Hepatocyte (in vitro differentiated cells): ENCODE measurements at regions not wholly inside any gene's neighbourhood (a gene's known extent, or its start where the extent isn't known, plus 50 kb on each side); places are given as distances from the start of the nearest gene placed in this dataset.
A peak's percentile ranks its signal among the peaks of the same experiment; 100 is the strongest.

Experiments
- DNase-seq: peaks from one replicate; pipeline ENCODE4 v3.0.0-alpha.2; 2016; ENCODE audit warnings: low spot score
- H2AFZ ChIP-seq: fragments of 200-600 bp; sonication (generic); 2 replicates; pipeline ENCODE4 v1.6.0; 2016; ENCODE audit warnings: antibody characterized with exemption, mild to moderate bottlenecking
- H3K27ac ChIP-seq: fragments of 200-600 bp; sonication (generic); 2 replicates; pipeline ENCODE4 v1.5.1; 2016; ENCODE audit warnings: mild to moderate bottlenecking
- H3K27me3 ChIP-seq: fragments of 200-600 bp; sonication (generic); 2 replicates; pipeline ENCODE4 v1.6.1; 2016
- H3K36me3 ChIP-seq: fragments of 200-600 bp; sonication (generic); replicated peaks from 2 replicates; pipeline ENCODE4 v1.5.1; 2016; ENCODE audit warnings: low read depth; ENCODE audit not compliant: insufficient read depth
- H3K4me1 ChIP-seq: fragments of 200-600 bp; sonication (generic); 2 replicates; pipeline ENCODE4 v1.5.1; 2016; ENCODE audit warnings: mild to moderate bottlenecking, moderate library complexity; ENCODE audit not compliant: insufficient read depth
- H3K4me2 ChIP-seq: fragments of 200-600 bp; sonication (generic); 2 replicates; pipeline ENCODE4 v1.6.0; 2016
- H3K4me3 ChIP-seq: fragments of 200-600 bp; sonication (generic); 2 replicates; pipeline ENCODE4 v1.5.1; 2016; ENCODE audit warnings: mild to moderate bottlenecking
- H3K79me2 ChIP-seq: fragments of 200-600 bp; sonication (generic); 2 replicates; pipeline ENCODE4 v1.6.0; 2017; ENCODE audit warnings: mild to moderate bottlenecking
- H3K9me2 ChIP-seq: fragments of 200-600 bp; sonication (generic); replicated peaks from 2 replicates; pipeline ENCODE4 v1.6.0; 2017; ENCODE audit warnings: mild to moderate bottlenecking; ENCODE audit not compliant: insufficient read depth
- H3K9me3 ChIP-seq: fragments of 200-600 bp; sonication (generic); 2 replicates; pipeline ENCODE4 v1.5.1; 2016; ENCODE audit warnings: low read depth, mild to moderate bottlenecking
- H4K20me1 ChIP-seq: fragments of 200-600 bp; sonication (generic); 2 replicates; pipeline ENCODE4 v1.6.0; 2016; ENCODE audit warnings: mild to moderate bottlenecking; ENCODE audit not compliant: insufficient read depth, poor library complexity, severe bottlenecking
- CTCF ChIP-seq: fragments of 200-600 bp; sonication (generic); IDR thresholded peaks from 2 replicates; pipeline ENCODE4 v1.5.1; 2016; ENCODE audit warnings: antibody characterized with exemption, mild to moderate bottlenecking; ENCODE audit not compliant: poor library complexity
- EZH2 ChIP-seq: fragments of 200-600 bp; sonication (generic); IDR thresholded peaks from 2 replicates; pipeline ENCODE4 v1.6.1; 2016; ENCODE audit warnings: antibody characterized with exemption, mild to moderate bottlenecking, borderline replicate concordance
- EZH2phosphoT487 ChIP-seq: fragments of 200-600 bp; sonication (generic); IDR thresholded peaks from one replicate; pipeline ENCODE4 v1.6.1; 2018; ENCODE audit warnings: antibody characterized with exemption, mild to moderate bottlenecking, low read depth, moderate library complexity; ENCODE audit not compliant: unreplicated experiment, severe bottlenecking
- WGBS: methylation state at CpG from one replicate; pipeline ENCODE4 v1.1.6; 2016; ENCODE audit warnings: low lambda C conversion rate; ENCODE audit errors: missing lambda C conversion rate; 5-methylcytosine and 5-hydroxymethylcytosine counted together

GRCh38 chr15:87732976-87733375, 523.6 kb downstream of the NTRK3 start:
- Histone ChIP-seq H3K4me3 (no peak overlapping the region), H3K79me2 (no peaks in the 10 kb centered on the region), H3K4me1 (peaks cover 14% of the 10 kb centered on the region), H2AFZ (no peak overlapping the region), H3K27ac (no peak overlapping the region), H4K20me1 (no peaks in the 10 kb centered on the region), H3K4me2 (no peak overlapping the region), H3K27me3 (no peaks in the 10 kb centered on the region), H3K9me3 (no peaks in the 10 kb centered on the region), H3K9me2 (no peaks in the 10 kb centered on the region), H3K36me3 (no peaks in the 10 kb centered on the region)
- DNase-seq = peak; percentile 45
- TF ChIP-seq CTCF (no peak), EZH2phosphoT487 (no peak), EZH2 (no peak)
- WGBS = 48% methylated on average over 4 of the region's 4 CpGs

- no peak overlapping the region for H3K4me2 ChIP-seq
Observed at GRCh38 chr15:87731630-87732029, 524.9 kb downstream of the NTRK3 start.

GRCh38 chr15:87730706-87731105, 525.8 kb downstream of the NTRK3 start:
- H3K9me3 ChIP-seq = no peaks in the 10 kb centered on the region
- H2AFZ ChIP-seq = no peak overlapping the region
- no peak for DNase-seq
- WGBS = 90% methylated on average over 2 of the region's 2 CpGs
- no peaks in the 10 kb centered on the region for H4K20me1 ChIP-seq
- H3K27me3 ChIP-seq = no peaks in the 10 kb centered on the region
- H3K79me2 ChIP-seq = no peaks in the 10 kb centered on the region
- H3K27ac ChIP-seq = no peak overlapping the region
- no peaks in the 10 kb centered on the region for H3K9me2 ChIP-seq
- no peak overlapping the region for H3K4me2 ChIP-seq
- no peak overlapping the region for H3K4me3 ChIP-seq
- no peak for TF ChIP-seq EZH2
- no peak for TF ChIP-seq CTCF
- TF ChIP-seq EZH2phosphoT487 = no peak
- H3K36me3 ChIP-seq = no peaks in the 10 kb centered on the region
- H3K4me1 ChIP-seq = peaks cover 14% of the 10 kb centered on the region

More at GRCh38 chr15:87731630-87732029, 524.9 kb downstream of the NTRK3 start:
- H3K27ac ChIP-seq = peak overlapping the region; percentile 20
- DNase-seq = peak; percentile 24
- H3K9me2 ChIP-seq = no peaks in the 10 kb centered on the region
- H3K79me2 ChIP-seq = no peaks in the 10 kb centered on the region
- H3K4me3 ChIP-seq = no peak overlapping the region
- no peak overlapping the region for H2AFZ ChIP-seq
- peaks cover 14% of the 10 kb centered on the region for H3K4me1 ChIP-seq
- no peaks in the 10 kb centered on the region for H4K20me1 ChIP-seq
- no peaks in the 10 kb centered on the region for H3K9me3 ChIP-seq
- TF ChIP-seq EZH2 = no peak
- H3K36me3 ChIP-seq = no peaks in the 10 kb centered on the region
- WGBS = 10% methylated on average over 3 of the region's 3 CpGs
- H3K27me3 ChIP-seq = no peaks in the 10 kb centered on the region

GRCh38 chr15:87728998-87729397, 527.5 kb downstream of the NTRK3 start:
- Histone ChIP-seq H2AFZ (no peak overlapping the region), H3K36me3 (no peaks in the 10 kb centered on the region), H3K27ac (no peak overlapping the region), H3K9me3 (no peaks in the 10 kb centered on the region), H3K4me2 (no peak overlapping the region), H4K20me1 (no peaks in the 10 kb centered on the region), H3K79me2 (no peaks in the 10 kb centered on the region), H3K9me2 (no peaks in the 10 kb centered on the region), H3K4me1 (peaks cover 14% of the 10 kb centered on the region), H3K27me3 (no peaks in the 10 kb centered on the region), H3K4me3 (no peak overlapping the region)
- WGBS = 66% methylated on average over 2 of the region's 2 CpGs
- TF ChIP-seq CTCF = no peak
- no peak for TF ChIP-seq EZH2phosphoT487
- TF ChIP-seq EZH2 = no peak
- no peak for DNase-seq
